Astrocyte (in vitro differentiated cells and primary cell): ENCODE measurements at regions not wholly inside any gene's neighbourhood (a gene's known extent, or its start where the extent isn't known, plus 50 kb on each side); places are given as distances from the start of the nearest gene placed in this dataset.

Experiments used
- CTCF ChIP-seq: IDR thresholded peaks from 2 replicates; pipeline ENCODE4 v1.5.1; 2011; ENCODE audit warnings: low read depth, mild to moderate bottlenecking, inconsistent platforms, low read length, moderate library complexity; ENCODE audit not compliant: insufficient read depth
- EZH2 ChIP-seq: IDR thresholded peaks from 2 replicates; pipeline ENCODE4 v1.6.1; 2012; ENCODE audit warnings: mild to moderate bottlenecking, low read length, inconsistent platforms; ENCODE audit not compliant: insufficient read depth

GRCh38 chr16:63187638-63188037 is 1151.4 kb upstream of the CDH8 start:
- TF ChIP-seq CTCF (no peak), EZH2 (no peak)
